ENCODE measurements at regions not wholly inside any gene's neighbourhood (a gene's known extent, or its start where the extent isn't known, plus 50 kb on each side); places are given as distances from the start of the nearest gene placed in this dataset.

DNA sequence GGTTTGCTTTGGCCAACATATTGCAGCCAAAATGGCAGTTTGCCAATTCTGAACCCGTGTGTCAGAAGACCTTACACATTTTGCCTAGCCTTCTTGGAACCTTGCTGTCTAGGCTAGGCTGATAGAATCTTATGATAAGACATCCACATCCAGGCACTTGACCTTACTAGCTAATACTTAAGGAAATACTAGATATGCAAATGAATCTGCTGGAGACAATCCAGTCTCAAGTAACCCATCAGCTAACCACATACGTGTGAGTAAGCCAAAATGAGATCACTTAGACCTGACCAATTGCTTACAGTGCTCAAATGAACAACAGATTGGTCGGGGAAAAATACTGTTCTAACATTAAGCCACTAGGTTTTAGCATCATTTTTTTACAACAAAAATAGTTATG lies 1504.6 kb upstream of the CDH9 start:
- H3K36me3 ChIP-seq (replicated peaks in 1 of 2; ENCODE audit: insufficient read depth in 1 of 2, low read depth in 2 of 2) = no peaks in the 10 kb centered on the region
- TF ChIP-seq CTCF (IDR thresholded peaks at IDR 0.05) = no peak
- no peak for TF ChIP-seq POLR2A (IDR thresholded peaks at IDR 0.05)
- intact Hi-C loops (cut with DNase I) = no loop called here
- 42 to 44% methylated on average over 3 of the region's 3 CpGs for WGBS, 2 donors
- H3K27ac ChIP-seq = no peak overlapping the region
- no peaks in the 10 kb centered on the region for H3K9me3 ChIP-seq
- H3K27me3 ChIP-seq = no peaks in the 10 kb centered on the region
- ATAC-seq (no peak), DNase-seq (no peak)
- no peak overlapping the region for H3K4me3 ChIP-seq
- no peaks in the 10 kb centered on the region for H3K4me1 ChIP-seq

DNA sequence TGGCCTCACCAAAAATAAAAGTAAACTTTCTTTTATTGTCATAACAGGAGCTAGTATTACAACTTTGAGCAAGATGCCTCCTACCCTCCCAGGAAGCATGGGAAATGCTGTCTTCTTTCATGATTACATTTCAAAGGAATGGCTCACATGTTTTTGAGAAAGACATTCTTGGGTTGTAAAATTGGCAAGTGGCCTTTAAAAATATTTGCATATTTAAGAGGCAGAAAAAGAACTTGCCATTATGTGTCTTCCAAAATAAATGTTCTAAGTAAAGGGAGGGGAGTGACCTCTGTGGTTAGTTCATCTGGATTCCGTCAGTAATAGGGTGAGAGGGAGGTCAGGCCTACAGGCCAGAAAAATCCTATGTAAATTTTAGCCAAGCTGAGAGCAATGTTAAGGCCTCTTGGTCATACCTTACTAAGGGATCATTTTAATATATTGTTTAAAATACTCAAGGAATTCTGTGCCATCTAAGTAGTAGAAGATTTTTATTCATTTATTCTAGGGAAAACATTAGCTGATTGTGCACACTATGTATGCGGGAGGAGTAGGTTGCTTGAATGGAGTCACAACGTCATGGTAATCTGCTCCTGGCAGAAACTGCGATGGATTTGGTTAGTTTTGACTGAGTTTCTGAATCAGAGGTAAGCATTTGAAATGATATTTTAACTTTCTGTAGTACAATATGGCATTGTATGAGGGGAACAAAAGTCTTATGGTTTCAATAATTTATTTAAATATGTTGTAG lies 1485.7 kb upstream of the CDH9 start:
- intact Hi-C loops (cut with DNase I) = no loop called here
- DNase-seq (no peak), ATAC-seq (no peak)
- Histone ChIP-seq H3K27me3 (no peaks in the 10 kb centered on the region), H3K4me3 (no peak overlapping the region), H3K9me3 (no peaks in the 10 kb centered on the region), H3K27ac (no peak overlapping the region), H3K36me3 (replicated peaks in 1 of 2; ENCODE audit: insufficient read depth in 1 of 2, low read depth in 2 of 2) (no peaks in the 10 kb centered on the region), H3K4me1 (no peaks in the 10 kb centered on the region)
- no peak for TF ChIP-seq POLR2A (IDR thresholded peaks at IDR 0.05)
- no peak for TF ChIP-seq CTCF (IDR thresholded peaks at IDR 0.05)
- WGBS, 2 donors = 58 to 74% methylated on average over 4 of the region's 4 CpGs

DNA sequence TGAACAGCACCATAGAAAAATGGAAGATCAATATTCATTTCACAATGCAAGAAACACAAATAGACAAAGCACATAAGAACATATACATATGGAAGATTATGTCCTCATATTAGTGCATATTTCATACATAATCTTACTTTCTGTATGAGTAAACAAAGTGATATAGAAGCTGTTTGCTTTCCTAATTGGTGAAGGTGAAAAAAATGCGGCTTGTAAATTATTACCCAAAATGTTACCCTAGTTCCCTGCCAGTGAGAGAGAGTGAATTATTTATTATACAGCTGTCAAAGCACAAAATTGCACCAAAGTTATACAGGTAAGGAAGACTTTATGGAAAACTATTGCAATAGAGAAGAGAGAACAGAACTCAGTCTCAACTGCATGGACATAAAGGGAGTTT lies 1485.0 kb upstream of the CDH9 start:
- no peaks in the 10 kb centered on the region for H3K36me3 ChIP-seq (replicated peaks in 1 of 2; ENCODE audit: insufficient read depth in 1 of 2, low read depth in 2 of 2)
- no peak overlapping the region for H3K27ac ChIP-seq
- intact Hi-C loops (cut with DNase I) = no loop called here
- no peaks in the 10 kb centered on the region for H3K4me1 ChIP-seq
- H3K4me3 ChIP-seq = no peak overlapping the region
- 36 to 42% methylated on average over 1 of the region's 1 CpG for WGBS, 2 donors
- DNase-seq (no peak), ATAC-seq (no peak)
- no peak for TF ChIP-seq CTCF (IDR thresholded peaks at IDR 0.05)
- no peak for TF ChIP-seq POLR2A (IDR thresholded peaks at IDR 0.05)
- no peaks in the 10 kb centered on the region for H3K9me3 ChIP-seq
- no peaks in the 10 kb centered on the region for H3K27me3 ChIP-seq

DNA sequence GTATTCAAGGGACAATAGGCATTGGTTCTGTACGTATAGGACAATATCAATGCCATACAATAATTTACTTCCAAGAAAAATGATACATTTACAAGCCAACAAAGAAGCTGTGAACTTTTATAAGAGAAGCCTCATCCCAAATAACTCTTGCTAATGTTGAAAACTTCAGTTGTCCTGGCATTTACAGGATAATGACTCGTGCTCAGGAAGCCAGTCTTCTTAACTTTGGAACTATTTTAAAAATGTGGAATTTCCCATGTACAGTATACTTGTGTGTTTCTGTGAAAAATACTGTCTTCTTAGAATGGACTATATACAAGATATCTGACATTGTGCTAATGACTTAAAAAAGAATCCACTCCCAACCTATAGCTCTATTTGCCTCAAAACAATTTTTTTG lies 1479.3 kb upstream of the CDH9 start:
- WGBS, 2 donors = 34 to 43% methylated on average over 2 of the region's 2 CpGs
- Histone ChIP-seq H3K36me3 (replicated peaks in 1 of 2; ENCODE audit: insufficient read depth in 1 of 2, low read depth in 2 of 2) (no peaks in the 10 kb centered on the region), H3K27me3 (no peaks in the 10 kb centered on the region), H3K4me1 (no peaks in the 10 kb centered on the region), H3K27ac (no peak overlapping the region), H3K9me3 (no peaks in the 10 kb centered on the region), H3K4me3 (no peak overlapping the region)
- DNase-seq (no peak), ATAC-seq (no peak)
- intact Hi-C loops (cut with DNase I) = no loop called here
- TF ChIP-seq POLR2A (IDR thresholded peaks at IDR 0.05) = no peak

DNA sequence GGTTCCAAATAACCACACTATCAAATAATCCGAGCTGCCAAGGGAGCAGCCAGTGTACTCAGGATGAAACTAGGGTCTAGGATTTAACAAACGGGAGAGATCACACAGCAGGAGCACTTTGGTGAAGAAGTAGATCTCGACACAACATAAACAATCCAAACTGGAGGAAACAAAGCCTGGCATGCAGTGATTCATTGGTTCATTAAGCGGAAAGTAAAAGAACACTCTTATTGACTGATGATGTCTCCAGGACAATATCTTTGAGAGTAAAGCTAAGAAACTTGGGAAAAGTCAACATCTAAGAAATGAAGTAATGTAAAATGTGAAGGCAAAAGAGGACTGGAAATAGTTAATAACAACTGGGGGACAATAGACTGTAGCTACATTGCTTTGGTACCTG lies 1478.3 kb upstream of the CDH9 start:
- no peaks in the 10 kb centered on the region for H3K27me3 ChIP-seq
- H3K27ac ChIP-seq = no peak overlapping the region
- 33 to 48% methylated on average over 4 of the region's 4 CpGs for WGBS, 2 donors
- intact Hi-C loops (cut with DNase I) = no loop called here
- no peak overlapping the region for H3K4me3 ChIP-seq
- H3K4me1 ChIP-seq = no peaks in the 10 kb centered on the region
- no peaks in the 10 kb centered on the region for H3K9me3 ChIP-seq
- no peaks in the 10 kb centered on the region for H3K36me3 ChIP-seq (replicated peaks in 1 of 2; ENCODE audit: insufficient read depth in 1 of 2, low read depth in 2 of 2)
- no peak for ATAC-seq
- no peak for DNase-seq
- no peak for TF ChIP-seq POLR2A (IDR thresholded peaks at IDR 0.05)
- no peak for TF ChIP-seq CTCF (IDR thresholded peaks at IDR 0.05)

Data from body of pancreas (tissue), 4 donors.